IPS-NIHi7 (cell line): ENCODE measurements at regions not wholly inside any gene's neighbourhood (a gene's known extent, or its start where the extent isn't known, plus 50 kb on each side); places are given as distances from the start of the nearest gene placed in this dataset.

Experiments
- DNase-seq: peaks from one replicate; pipeline ENCODE4 v3.0.0; 2012; ENCODE audit warnings: mixed read lengths; ENCODE audit errors: extremely low spot score

DNA sequence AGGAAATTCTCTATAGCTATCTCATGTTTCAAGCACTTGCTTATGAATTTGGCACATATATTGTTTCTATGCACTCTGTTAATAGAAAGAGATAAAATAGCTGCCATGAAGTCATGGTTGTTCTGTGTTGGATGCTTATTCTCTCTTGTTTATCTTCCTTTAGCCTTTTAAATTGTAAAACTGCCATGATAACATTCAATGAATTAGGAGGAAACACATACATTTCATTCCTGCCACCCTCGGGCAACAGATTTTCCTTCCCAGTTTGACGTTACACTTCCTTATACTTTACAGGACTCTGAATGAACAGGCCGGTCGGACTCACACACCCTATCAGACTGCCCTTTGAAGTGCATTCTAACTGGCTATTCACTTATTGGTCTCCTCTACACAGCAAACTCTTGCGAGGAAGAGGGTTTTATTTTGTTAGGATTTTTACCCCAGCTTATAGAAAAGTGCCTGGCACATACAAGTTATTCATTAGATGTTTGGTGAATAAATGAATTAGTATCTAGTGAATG, 65.7 kb upstream of the FERD3L start:
- DNase-seq: no peak

DNA sequence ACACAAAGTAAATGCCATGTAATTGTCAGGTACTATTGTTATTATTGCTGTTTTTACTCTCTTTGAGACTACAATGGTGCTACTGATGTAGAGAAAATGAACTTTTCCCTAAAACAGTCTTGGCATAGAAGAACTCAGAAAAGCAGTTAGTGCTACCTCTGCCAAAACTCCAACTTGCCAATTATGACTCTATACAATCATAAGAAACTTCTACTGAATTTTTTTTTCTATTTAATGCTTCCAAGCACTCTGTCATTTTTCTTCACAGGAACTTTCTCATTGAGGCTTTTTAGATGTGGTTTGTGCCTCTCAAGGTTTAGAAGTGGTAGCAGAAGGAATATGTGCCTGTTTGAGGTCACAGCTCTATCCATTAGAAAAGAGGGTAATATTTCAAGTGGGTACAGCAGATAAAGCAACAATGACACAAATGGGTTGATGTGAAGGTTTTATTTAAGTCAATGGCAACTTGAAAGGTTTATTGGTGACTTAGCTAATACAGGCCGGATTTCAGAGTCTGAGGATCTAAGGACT, 64.0 kb upstream of the FERD3L start:
- no peak for DNase-seq

DNA sequence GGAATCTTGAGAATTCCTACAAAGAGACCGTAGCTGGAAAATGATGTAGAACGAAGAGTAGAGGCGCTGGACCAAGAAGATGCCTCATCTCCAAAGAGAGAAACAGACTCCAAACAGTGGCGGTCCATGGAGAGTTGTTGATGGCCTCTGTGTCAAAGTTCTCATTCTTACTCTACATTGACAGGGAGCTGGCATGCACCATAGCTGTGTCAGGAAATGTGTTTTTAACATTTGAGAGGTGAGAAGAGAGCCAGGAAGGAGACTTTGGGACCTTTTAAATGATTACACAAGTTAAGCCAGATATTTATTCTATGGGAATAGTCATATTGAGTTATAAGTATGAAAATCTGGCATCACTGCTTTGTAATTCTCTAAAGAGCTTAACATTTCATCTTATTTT, 61.5 kb upstream of the FERD3L start:
- DNase-seq: no peak

DNA sequence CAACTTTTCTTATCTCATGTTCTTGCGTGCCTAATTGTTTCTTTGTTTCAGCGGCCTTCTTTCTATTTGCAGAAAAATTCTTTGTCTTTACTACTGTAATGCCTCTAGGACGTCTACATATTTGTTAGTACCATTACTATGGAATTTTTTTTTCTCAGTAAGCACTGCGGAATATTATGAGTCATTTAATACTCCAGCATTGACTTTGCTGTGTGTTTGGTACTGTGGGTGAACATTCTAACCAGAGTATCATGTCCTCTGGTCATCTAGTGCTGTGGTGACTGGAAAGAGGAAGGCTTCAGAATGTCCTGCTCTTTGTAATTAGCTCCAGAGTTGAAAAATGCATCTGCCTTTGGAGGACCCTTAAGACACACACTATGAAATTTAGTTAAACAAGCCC, 58.5 kb upstream of the FERD3L start:
- DNase-seq: no peak

DNA sequence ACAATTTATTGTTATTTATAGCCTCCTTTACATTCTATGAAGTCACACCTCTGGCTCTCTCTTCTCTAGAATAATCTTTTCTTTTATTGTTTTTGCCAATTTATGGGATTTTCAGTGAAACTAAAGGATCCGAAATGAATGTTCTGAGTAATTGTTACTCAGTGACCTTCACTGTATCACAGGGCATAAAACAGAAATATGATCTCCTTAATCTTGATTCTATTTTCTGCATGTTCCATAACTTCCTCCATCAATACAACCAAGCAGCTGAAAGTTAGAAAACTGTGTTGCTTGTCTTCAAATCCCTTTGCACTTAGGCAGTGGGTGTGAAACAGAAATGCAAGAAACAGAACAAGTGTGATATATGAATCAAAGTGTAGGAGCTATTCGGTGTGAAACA, 57.4 kb upstream of the FERD3L start:
- no peak for DNase-seq
